BJ (cell line): ENCODE measurements at regions not wholly inside any gene's neighbourhood (a gene's known extent, or its start where the extent isn't known, plus 50 kb on each side); places are given as distances from the start of the nearest gene placed in this dataset.

Experiments
- CTCF ChIA-PET: fragments of 350-600 bp; formaldehyde crosslinking; extraction: SDS; loops from one replicate; lab custom pipeline; 2021; ENCODE audit warnings: antibody characterized with exemption, inconsistent platforms; lab: Yijun Ruan, JAX
- POLR2A ChIA-PET: fragments of 300-600 bp; sonication (Branson Sonifier 250); formaldehyde crosslinking; extraction: SDS; loops from one replicate; lab custom pipeline; 2021; ENCODE audit warnings: antibody characterized with exemption; lab: Charles Lee
- DNase-seq: peaks from one replicate; pipeline ENCODE4 v3.0.0-alpha.2; 2011; ENCODE audit warnings: low read depth
- H3K27me3 ChIP-seq: 2 replicates; pipeline ENCODE4 v1.6.0; 2011; ENCODE audit warnings: low read length; ENCODE audit not compliant: control insufficient read depth, insufficient read depth
- H3K36me3 ChIP-seq: 2 replicates; pipeline ENCODE4 v1.5.1; 2011; ENCODE audit warnings: low read length; ENCODE audit not compliant: control insufficient read depth, insufficient read depth
- H3K4me3 ChIP-seq: 2 replicates; pipeline ENCODE4 v1.5.1; 2011; ENCODE audit warnings: low read depth, mild to moderate bottlenecking, control low read depth, low read length
- CTCF ChIP-seq: IDR thresholded peaks from 2 replicates; pipeline ENCODE4 v1.5.1; 2011; ENCODE audit warnings: low read depth, mild to moderate bottlenecking, control low read depth, inconsistent platforms, low read length, moderate library complexity; ENCODE audit not compliant: insufficient read depth

- TF ChIP-seq CTCF, result no peak
- DNase-seq, result no peak
- CTCF ChIA-PET, result no interaction called here
- H3K36me3 ChIP-seq, result no peaks in the 10 kb centered on the region
- POLR2A ChIA-PET, result no interaction called here
- no peaks in the 10 kb centered on the region for H3K27me3 ChIP-seq
- H3K4me3 ChIP-seq, result no peak overlapping the region
These were observed 96.2 kb downstream of the RASSF10 start for GRCh38 chr11:13105237-13105844.

GRCh38 chr11:13107544-13108044, 98.5 kb downstream of the RASSF10 start:
- H3K27me3 ChIP-seq, result no peaks in the 10 kb centered on the region
- DNase-seq, result no peak
- no peak for TF ChIP-seq CTCF
- CTCF ChIA-PET, result interaction anchor here (1.6 kb wide), 1 partner anchor 14 kb away, joined by 4 read pairs; no protein-coding TSS in a partner anchor
- POLR2A ChIA-PET, result no interaction called here
- no peaks in the 10 kb centered on the region for H3K36me3 ChIP-seq
- H3K4me3 ChIP-seq, result no peak overlapping the region

GRCh38 chr11:13108416-13108815, 99.3 kb downstream of the RASSF10 start:
- no peak for DNase-seq
- Histone ChIP-seq H3K4me3 (no peak overlapping the region), H3K27me3 (no peaks in the 10 kb centered on the region), H3K36me3 (no peaks in the 10 kb centered on the region)
- no peak for TF ChIP-seq CTCF
- ChIA-PET POLR2A (no interaction called here), CTCF (no interaction called here)

GRCh38 chr11:13109616-13110015, 100.5 kb downstream of the RASSF10 start:
- TF ChIP-seq CTCF, result no peak
- POLR2A ChIA-PET, result no interaction called here
- Histone ChIP-seq H3K4me3 (no peak overlapping the region), H3K27me3 (no peaks in the 10 kb centered on the region), H3K36me3 (no peaks in the 10 kb centered on the region)
- CTCF ChIA-PET, result no interaction called here
- no peak for DNase-seq

- TF ChIP-seq CTCF, result no peak
- H3K4me3 ChIP-seq, result no peak overlapping the region
- no peaks in the 10 kb centered on the region for H3K27me3 ChIP-seq
- no peak for DNase-seq
- ChIA-PET POLR2A (no interaction called here), CTCF (no interaction called here)
- H3K36me3 ChIP-seq, result no peaks in the 10 kb centered on the region
These were observed 101.0 kb downstream of the RASSF10 start for GRCh38 chr11:13110145-13110544.
